ENCODE measurements at regions not wholly inside any gene's neighbourhood (a gene's known extent, or its start where the extent isn't known, plus 50 kb on each side); places are given as distances from the start of the nearest gene placed in this dataset.

GRCh38 chr15:31245756-31246155 is 80.9 kb upstream of the KLF13 start:
- no peak for DNase-seq

GRCh38 chr15:31247404-31247803 is 79.2 kb upstream of the KLF13 start:
- no peak for DNase-seq

- no peak for DNase-seq
These were observed 78.4 kb upstream of the KLF13 start for GRCh38 chr15:31248263-31248662.

GRCh38 chr15:31248951-31249350 is 77.7 kb upstream of the KLF13 start:
- DNase-seq = no peak

DNA sequence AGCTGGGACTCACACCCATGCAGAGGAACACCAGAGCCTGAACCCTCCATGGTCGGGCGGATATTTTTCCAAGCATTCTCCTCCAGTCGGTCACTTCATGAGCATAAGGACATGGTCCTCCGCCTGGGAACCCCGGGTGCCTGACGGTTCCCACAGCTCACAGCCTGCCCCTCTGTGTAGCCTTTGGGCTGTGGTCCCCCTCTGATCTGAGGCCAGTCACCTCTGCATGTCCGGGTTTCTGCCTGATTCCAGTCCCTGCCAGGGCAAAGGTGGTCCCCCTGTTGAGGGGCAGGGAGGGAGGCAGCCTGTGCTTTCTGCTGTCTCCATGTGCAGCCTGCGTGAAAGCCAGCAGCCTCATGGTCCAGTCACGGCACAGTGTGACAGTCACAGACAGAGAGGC is 76.6 kb upstream of the KLF13 start:
- DNase-seq = no peak

- no peak for DNase-seq
These were observed 75.5 kb upstream of the KLF13 start for GRCh38 chr15:31251165-31251564.

DNA sequence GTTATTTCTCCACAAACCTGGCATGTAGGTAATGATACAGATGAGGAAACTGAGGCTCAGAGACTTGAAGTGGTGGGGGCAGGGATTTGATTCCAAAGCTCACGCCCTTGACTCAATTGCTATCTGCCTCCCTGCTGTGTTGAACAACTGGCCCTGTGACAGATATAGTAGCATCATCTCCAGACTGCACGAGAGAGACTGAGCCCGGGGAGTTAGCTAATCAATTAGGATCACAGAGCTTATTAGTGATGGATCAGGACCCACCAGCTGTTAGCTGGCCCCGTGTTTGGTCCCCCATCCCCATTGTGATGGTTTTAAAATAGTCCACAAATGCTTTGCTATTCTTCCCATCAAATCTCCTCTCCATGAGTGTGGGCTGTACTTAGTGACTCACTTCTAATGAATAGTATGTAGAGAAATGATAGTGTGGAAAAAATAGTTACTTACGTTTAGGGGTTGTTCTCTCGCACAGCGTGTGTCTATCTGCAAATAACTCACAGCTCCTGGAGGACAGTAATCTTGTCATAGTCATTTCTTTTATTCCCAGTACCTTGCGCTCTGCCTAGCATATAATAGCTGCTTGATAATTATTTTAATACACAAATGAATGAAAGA is 74.4 kb upstream of the KLF13 start:
- no peak for DNase-seq

DNA sequence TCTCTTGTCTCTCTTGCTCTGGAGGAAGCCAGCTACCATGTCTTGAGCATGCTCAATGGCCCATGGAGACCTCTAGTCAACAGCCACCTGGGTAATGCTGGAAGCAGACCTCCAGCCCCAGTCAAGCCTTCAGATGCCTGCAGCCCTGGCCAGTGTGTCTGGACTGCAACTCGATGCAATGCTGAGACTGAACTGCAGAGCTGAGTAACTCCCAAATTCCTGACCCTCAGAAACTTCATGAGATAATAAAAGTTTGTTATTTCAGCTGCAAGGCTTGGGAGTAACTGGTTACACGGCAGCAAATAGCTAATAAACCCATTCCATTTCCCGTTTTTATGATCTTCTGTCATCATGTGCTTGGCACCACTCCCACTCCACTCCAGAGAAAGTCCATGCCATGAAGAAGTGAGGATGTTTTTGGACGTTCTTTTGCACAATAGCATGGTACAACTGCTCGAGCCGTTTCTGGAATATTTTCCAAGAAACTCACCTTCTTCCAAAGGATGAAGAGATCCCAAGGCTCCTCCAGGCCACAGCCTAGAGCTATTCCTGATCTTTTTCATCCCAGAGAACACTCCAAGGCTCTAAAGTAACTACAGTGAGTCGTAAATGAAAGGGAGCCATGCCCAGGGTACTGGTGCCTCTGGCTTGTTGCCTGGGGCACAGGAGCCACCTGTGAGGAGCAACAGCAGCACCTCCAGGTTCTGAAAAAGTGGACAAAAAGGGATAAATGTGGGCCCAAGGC is 72.0 kb upstream of the KLF13 start:
- no peak for DNase-seq

DNA sequence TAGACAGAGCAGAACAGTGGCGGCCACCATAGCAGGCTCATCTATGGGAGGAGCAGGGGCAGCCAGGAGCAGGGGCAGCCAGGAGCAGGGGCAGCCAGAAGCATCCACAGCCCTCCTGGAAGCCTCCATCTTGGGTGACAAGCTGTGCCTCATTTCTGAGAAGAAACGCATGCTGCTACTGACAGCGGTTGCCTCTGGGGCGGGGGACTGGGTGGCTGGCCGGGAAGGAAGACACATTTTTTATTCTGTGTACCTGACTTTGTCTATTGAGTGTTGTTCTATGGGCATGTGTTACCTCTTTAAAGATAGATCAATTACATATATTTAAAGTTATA is 71.5 kb upstream of the KLF13 start:
- DNase-seq = no peak

GRCh38 chr15:31255732-31256377 is 70.8 kb upstream of the KLF13 start:
- DNase-seq = no peak

DNA sequence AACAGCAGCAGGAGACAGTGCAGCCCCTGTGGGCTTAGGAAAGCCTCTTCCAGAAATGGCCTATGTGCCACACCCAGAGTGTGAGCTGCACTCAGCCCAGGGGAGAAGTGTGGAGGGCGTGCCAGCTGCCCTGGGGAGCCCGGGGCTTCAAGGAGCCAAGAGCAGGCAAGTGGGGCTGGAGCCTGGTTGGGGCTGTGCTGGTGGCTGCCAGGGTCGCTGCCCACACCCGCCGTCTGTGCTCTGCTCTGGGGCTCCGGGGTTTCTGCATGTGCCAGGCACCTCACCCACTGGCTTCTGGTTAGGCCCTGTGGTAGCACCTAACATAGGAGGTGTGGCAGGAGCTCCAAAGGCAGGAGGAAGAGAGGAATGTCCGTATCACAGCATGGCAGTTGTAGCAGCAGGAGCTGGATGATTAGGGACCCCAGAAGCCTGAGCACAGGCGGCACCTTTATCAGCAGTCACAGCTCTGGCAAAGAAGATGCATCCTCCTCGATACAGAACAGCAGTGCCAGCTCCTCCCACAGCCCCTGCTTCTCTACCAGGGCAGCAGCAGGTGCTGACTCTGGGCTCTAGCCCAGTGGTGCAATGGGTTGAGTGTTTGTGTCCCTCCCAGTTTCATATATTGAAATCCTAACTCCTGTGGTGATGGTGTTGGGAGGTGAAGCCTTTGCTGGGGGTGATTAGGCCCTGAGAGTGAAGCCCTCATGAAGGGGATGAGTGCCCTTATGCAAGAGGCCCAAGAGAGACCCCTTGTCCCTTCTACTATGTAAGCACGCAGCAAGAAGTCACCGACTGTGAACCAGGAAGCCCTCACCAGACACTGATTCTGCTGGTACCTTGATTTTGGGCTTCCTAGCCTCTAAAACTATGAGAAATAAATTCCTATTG is 70.0 kb upstream of the KLF13 start:
- no peak for DNase-seq

GRCh38 chr15:31257286-31257685 is 69.3 kb upstream of the KLF13 start:
- DNase-seq = no peak

- DNase-seq = no peak
These were observed 68.4 kb upstream of the KLF13 start for GRCh38 chr15:31258260-31258659.

DNA sequence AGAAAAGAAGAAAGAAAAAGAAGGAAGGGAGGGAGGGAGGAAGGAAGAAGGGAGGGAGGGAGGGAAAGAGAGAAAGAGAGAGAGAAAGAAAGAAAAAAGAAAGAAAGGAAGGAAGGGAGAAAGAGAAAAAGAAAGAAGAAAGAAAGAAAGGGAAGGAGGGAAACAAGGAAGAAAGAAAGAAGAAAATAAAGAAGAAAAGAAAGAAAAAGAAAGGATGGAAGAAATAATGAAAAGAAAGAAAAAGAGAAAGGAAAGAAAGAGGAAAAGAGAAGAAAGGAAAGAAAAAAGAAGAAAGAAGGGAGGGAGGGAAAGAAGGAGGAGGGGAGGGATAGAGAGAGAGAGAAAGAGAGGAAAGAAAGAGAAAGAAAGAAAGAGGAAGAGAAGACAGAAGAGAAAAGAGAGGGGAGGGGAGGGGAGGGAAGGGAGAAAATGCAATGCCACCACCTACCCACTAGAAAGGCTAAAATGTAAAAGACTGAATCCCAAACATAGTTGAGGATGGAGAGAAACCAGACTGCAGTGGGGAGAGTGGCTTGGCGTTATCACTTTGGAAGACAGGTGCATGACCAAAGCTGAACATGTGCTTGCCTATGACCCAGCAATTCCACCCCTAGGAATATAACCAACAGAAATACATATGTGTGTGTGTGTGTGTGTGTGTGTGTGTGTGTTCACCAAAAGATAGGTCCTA is 66.9 kb upstream of the KLF13 start:
- no peak for DNase-seq

DNA sequence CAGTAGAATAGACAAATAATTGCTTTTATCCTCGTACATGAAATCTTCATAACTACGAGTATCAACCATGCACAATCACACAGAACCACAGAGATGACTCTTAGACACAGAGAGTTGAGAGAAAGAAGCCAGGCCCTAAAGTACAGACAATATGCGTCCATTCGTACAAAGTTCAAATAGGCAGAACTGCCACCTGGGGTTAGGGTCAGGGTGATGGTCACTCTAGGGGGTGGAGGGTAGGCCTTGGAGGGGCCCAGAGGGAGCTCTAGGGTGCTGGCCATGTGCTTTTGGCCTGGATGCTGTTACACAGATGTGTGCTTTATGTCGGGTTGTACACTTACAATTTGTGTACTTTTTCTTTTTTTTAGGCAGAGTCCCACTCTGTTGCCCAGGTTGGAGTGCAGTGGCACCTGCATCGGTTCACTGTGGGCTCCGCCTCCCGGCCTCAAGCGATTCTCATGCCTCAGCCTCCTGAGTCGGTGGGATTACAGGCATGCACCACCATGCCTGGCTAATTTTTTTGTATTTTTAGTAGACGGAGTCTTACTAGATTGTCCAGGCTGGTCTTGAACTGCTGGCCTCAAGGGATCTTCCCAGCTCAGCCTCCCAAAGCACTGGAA is 65.9 kb upstream of the KLF13 start:
- no peak for DNase-seq

DNA sequence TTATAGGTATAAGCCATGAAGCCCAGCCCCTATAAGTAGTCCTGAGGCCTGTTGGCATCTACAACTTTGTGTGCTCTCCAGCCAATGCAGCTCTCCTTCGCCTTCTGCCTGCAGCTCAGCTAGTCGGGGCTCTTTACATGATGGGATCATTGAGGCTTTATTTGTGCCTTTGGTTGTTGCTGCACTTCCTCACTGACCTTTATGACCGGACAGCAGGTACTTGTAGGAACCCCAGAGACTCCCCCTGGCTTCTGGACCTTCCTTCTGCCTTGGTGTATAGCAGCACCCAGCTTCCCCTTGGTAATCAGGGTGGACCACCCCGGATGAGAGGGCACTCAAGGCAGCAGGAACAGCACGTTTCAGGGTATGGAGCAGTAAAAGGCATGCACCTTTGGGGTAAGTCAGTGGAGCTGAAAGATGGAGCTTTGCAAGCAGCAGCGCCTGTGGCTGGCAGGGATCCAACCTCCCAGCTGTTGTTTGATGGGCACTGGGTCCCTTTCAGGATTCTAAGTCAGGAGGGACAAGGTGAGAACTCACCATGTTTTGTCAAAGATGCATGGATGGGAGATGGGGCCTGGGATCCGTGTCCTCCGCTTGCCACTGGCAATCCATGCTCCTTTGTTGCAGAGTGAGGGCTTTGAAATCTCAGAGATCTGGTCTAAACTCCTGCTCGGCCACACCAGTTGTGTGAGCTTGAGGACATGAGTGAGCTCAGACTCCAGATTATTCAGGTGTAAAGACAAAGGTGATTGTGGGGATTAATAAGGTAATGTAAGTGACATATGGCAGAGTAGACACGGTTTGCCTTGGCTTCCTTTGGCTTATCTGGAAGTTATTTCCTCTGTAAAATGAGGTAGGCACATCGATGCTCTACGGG is 65.1 kb upstream of the KLF13 start:
- no peak for DNase-seq

GRCh38 chr15:31262143-31262530 is 64.5 kb upstream of the KLF13 start:
- no peak for DNase-seq

DNA sequence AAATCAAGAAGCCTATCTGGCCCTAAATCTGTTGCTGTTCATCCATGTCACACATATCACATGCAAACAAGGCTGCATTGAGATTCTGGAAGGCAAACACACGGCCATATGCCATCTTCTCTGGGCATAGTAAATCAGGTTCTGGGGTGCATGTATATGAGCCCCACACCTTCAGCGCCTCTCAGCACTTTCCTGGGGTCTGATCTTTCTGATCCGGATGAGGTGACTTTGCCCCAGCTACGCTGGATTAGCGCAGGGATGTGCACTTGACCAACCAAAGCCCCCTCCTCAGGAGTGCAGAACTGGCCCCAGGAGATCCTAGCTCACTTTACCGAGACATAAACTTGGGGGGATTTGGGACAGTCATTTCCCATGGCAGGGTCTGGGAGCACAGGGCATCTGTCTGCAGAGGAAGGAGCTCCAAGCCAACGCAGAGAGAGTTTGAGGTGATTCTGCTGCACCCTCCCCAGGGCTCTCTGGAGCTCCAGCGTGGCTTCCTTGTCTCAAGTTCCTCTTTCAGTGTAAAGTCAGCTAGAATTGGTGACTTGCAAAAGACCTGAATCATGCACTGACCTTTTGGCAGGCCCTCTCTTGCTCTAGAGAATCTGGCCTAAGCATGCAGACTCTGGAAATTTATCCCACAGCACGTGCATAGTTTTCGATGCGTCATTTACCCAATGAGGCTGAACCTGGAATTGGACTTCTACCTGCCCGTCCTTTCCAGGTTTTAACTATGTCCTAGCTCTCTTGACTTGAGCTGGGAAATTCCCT is 63.5 kb upstream of the KLF13 start:
- DNase-seq = peak; percentile 89

DNA sequence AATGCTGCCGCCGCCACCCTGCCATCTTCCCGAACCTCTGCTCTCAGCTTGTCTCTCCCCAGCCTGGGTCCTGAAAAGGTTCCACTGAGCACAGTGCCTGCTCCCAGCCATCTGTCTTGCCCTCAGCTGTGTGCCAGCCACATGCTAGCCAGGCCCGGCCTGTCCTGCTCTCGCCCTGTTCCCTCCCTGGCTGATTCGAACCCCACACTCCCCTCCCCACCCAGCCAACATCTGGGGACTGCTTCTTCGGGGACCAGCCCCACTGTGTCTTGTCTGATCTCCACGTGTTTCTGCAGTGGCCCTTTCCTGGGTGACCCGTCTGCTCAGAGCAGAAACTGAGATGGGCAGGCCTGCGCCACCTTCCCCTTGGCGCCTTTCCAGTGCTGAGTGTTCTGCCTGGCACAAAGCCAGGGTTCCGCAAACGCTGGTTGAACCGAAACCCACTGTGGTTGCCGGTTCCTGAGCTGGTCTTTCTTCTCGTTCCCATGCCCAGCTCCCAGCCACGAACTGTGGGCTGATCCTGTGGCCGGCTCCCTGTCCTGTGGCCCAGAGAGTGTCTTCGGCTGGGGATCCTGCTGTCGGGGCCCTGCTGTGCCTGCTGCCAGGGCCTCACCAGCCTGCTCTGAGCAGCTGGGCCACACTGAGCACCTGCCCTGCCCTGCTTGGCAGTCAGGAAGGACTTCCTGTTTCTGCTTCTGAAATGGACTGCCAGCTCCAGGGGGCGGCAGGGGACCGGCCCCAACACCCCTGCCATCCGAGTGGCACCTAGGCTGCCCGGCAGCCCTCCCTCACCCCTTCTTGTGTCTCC is 62.7 kb upstream of the KLF13 start:
- no peak for DNase-seq

Data from OCI-M1 (cell line).